PFSK-1 (cell line): ENCODE measurements at regions not wholly inside any gene's neighbourhood (a gene's known extent, or its start where the extent isn't known, plus 50 kb on each side); places are given as distances from the start of the nearest gene placed in this dataset.

ENCODE experiments used
- POLR2AphosphoS5 ChIP-seq: IDR thresholded peaks from 2 replicates; pipeline ENCODE4 v1.6.1; 2012; ENCODE audit warnings: low read depth, mild to moderate bottlenecking, control low read depth, low read length, moderate library complexity
- SIN3A ChIP-seq: IDR thresholded peaks from 2 replicates; pipeline ENCODE4 v1.6.1; 2012; ENCODE audit warnings: mild to moderate bottlenecking, low read length, moderate library complexity, borderline replicate concordance; ENCODE audit not compliant: insufficient read depth
- TAF1 ChIP-seq: IDR thresholded peaks from 2 replicates; pipeline ENCODE4 v1.6.1; 2012; ENCODE audit warnings: low read length, control low read depth, borderline replicate concordance; ENCODE audit not compliant: insufficient read depth

DNA sequence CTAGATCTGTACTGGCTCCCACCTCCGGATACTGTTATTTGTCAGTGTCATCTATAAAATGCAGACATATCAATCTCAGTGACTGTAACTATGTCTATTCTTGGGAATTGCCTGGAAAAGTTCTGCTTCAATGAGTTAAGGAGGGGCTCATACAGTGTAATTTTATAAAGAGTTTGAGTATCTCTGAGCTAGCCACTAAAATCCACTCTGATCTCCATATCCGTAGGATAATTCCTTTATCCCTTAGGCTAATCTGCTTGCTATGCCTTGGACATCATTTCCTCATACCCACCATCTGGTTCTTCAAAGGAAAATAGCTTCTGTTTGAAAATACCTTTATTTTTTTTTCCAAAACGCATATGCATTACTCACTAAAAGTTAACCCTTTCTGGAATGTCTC, 863.2 kb downstream of the SUCLG1 start:
- TF ChIP-seq TAF1 (no peak), POLR2AphosphoS5 (no peak), SIN3A (no peak)
